ENCODE measurements at regions not wholly inside any gene's neighbourhood (a gene's known extent, or its start where the extent isn't known, plus 50 kb on each side); places are given as distances from the start of the nearest gene placed in this dataset.

- no peak for TF ChIP-seq CTCF (conservative IDR thresholded peaks at IDR 0.05; ENCODE audit: low read depth, low read length)
- H3K4me3 ChIP-seq (ENCODE audit: low read depth, low read length): no peak overlapping the region
- DNase-seq (ENCODE audit: low read depth): no peak
These were observed 91.7 kb upstream of the PHACTR3 start for GRCh38 chr20:59512651-59513050.

GRCh38 chr20:59514554-59514953 is 89.8 kb upstream of the PHACTR3 start:
- no peak overlapping the region for H3K4me3 ChIP-seq (ENCODE audit: low read depth, low read length)
- TF ChIP-seq CTCF (conservative IDR thresholded peaks at IDR 0.05; ENCODE audit: low read depth, low read length): no peak

GRCh38 chr20:59515013-59515905 is 89.1 kb upstream of the PHACTR3 start:
- DNase-seq (ENCODE audit: low read depth): peak; percentile 63
- no peak overlapping the region for H3K4me3 ChIP-seq (ENCODE audit: low read depth, low read length)
- TF ChIP-seq CTCF (conservative IDR thresholded peaks at IDR 0.05; ENCODE audit: low read depth, low read length): peak; percentile 84

More at GRCh38 chr20:59514554-59514953, 89.8 kb upstream of the PHACTR3 start:
- no peak for DNase-seq (ENCODE audit: low read depth)

GRCh38 chr20:59515906-59516209 is 88.5 kb upstream of the PHACTR3 start:
- DNase-seq (ENCODE audit: low read depth): no peak
- H3K4me3 ChIP-seq (ENCODE audit: low read depth, low read length): no peak overlapping the region
- TF ChIP-seq CTCF (conservative IDR thresholded peaks at IDR 0.05; ENCODE audit: low read depth, low read length): no peak

- peak; percentile 85 for TF ChIP-seq CTCF (conservative IDR thresholded peaks at IDR 0.05; ENCODE audit: low read depth, low read length)
- H3K4me3 ChIP-seq (ENCODE audit: low read depth, low read length): no peak overlapping the region
- peak; percentile 72 for DNase-seq (ENCODE audit: low read depth)
These were observed 85.2 kb upstream of the PHACTR3 start for GRCh38 chr20:59518881-59519706.

GRCh38 chr20:59519707-59520014 is 84.7 kb upstream of the PHACTR3 start:
- DNase-seq (ENCODE audit: low read depth): no peak
- no peak for TF ChIP-seq CTCF (conservative IDR thresholded peaks at IDR 0.05; ENCODE audit: low read depth, low read length)
- no peak overlapping the region for H3K4me3 ChIP-seq (ENCODE audit: low read depth, low read length)
